Gastroesophageal sphincter (tissue), 4 donors: ENCODE measurements at regions not wholly inside any gene's neighbourhood (a gene's known extent, or its start where the extent isn't known, plus 50 kb on each side); places are given as distances from the start of the nearest gene placed in this dataset.
A peak's percentile ranks its signal among the peaks of the same experiment; 100 is the strongest.

Experiments used
- ATAC-seq: fragments of 150-250 bp; one replicate; pipeline ENCODE4 v1.9.1; 2016; ENCODE audit warnings: mild to moderate bottlenecking, moderate library complexity
- H3K27ac ChIP-seq, 4 donors: fragments of 200-600 bp; sonication (generic) in 3 of 4; 1 replicate in 3 of 4; 2 replicates in 1 of 4; pipeline ENCODE4 v1.5.1; 2016 to 2019
- H3K27me3 ChIP-seq: fragments of 200-600 bp; sonication (generic); one replicate; pipeline ENCODE4 v1.5.1; 2019
- H3K36me3 ChIP-seq, 2 donors: fragments of 200-600 bp; sonication (generic); one replicate each; pipeline ENCODE4 v1.5.1; 2019; ENCODE audit warnings: control low read depth in 1 of 2
- H3K4me1 ChIP-seq, 3 donors: fragments of 200-600 bp; sonication (generic); 1 replicate in 2 of 3; 2 replicates in 1 of 3; pipeline ENCODE4 v1.5.1; 2016 to 2019; ENCODE audit warnings: control low read depth in 2 of 3
- H3K4me3 ChIP-seq, 2 donors: fragments of 200-600 bp; sonication (generic); one replicate each; pipeline ENCODE4 v1.5.1; 2019; ENCODE audit warnings: mild to moderate bottlenecking in 1 of 2, moderate library complexity in 1 of 2
- H3K9me3 ChIP-seq, 3 donors: fragments of 200-600 bp; sonication (generic); one replicate each; pipeline ENCODE4 v1.5.1; 2017 to 2019; ENCODE audit warnings: control low read depth in 2 of 3
- CTCF ChIP-seq, 4 experiments: fragments of 200-600 bp in 2 of 4; fragments of 450-650 bp in 2 of 4; sonication (generic) in 1 of 4; IDR thresholded peaks; one replicate each; pipeline ENCODE4 v1.5.1; 2017 to 2019; ENCODE audit warnings: antibody characterized with exemption in 4 of 4, mild to moderate bottlenecking in 2 of 4, moderate library complexity in 2 of 4
- EP300 ChIP-seq: sonication (generic); formaldehyde crosslinking; IDR thresholded peaks from one replicate; pipeline ENCODE4 v1.6.1; 2017; ENCODE audit warnings: antibody characterized with exemption, mild to moderate bottlenecking
- POLR2A ChIP-seq, 2 donors: fragments of 450-650 bp; IDR thresholded peaks; one replicate each; pipeline ENCODE4 v1.6.1; 2017; ENCODE audit warnings: antibody characterized with exemption in 2 of 2, mild to moderate bottlenecking in 2 of 2, moderate library complexity in 1 of 2
- POLR2AphosphoS5 ChIP-seq: sonication (generic); formaldehyde crosslinking; IDR thresholded peaks from one replicate; pipeline ENCODE4 v1.6.1; 2017; ENCODE audit warnings: antibody characterized with exemption
- WGBS, 2 donors: methylation state at CpG; one replicate each; pipeline ENCODE4 v1.1.5; 2018; ENCODE audit warnings: low coverage in 1 of 2; 5-methylcytosine and 5-hydroxymethylcytosine counted together

- Histone ChIP-seq H3K27me3 (no peaks in the 10 kb centered on the region), H3K9me3 (no peaks in the 10 kb centered on the region), H3K4me3 (no peak overlapping the region), H3K27ac (no peak overlapping the region), H3K36me3 (no peaks in the 10 kb centered on the region), H3K4me1 (no peaks in the 10 kb centered on the region)
- 91 to 97% methylated on average over 4 to 9 of the region's 9 CpGs for WGBS, 2 donors
- no peak for ATAC-seq
- TF ChIP-seq CTCF (IDR thresholded peaks at IDR 0.05): no peak
- no peak for TF ChIP-seq POLR2AphosphoS5
- TF ChIP-seq POLR2A (IDR thresholded peaks at IDR 0.05): no peak
- no peak for TF ChIP-seq EP300
Observed at GRCh38 chr9:107559494-107560086, 70.0 kb upstream of the KLF4 start.

DNA sequence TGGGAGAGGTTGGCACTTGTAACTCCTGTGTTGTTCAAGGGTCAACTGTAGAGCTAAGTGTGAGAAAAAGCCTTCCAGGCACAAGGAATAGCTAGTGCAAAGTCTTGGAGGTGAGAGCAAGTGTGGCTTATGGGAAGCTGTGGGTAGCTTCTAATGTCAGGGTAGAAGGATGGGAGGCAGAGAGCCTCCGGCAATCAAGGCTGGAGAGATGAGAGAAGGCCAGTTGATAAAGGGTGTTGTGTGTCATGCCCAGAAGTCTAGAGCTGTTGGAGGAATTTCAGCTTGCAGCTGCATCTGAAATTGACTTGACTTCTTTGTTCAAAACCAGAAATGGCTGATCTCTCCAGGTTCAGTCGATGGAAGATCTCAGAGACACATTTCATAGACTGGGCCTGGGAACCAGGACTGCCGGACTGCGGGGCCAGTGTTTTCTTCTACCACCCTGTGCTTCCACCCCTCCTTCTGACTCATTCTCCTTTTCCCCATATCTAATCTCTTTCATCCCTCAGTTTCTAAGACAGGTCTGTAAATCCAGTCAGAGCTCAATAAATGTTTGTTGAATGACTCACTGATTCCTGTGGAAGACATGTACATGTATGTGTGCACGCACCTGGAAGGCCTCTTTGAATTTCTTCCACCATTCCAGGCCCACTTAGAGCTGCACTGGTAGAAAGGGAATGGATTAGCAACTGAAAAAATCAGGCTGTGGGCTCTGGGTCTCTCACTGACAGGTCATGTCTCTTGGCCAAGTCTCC lies 67.8 kb upstream of the KLF4 start:
- ATAC-seq: no peak

GRCh38 chr9:107554636-107555035 lies 65.1 kb upstream of the KLF4 start:
- H3K9me3 ChIP-seq: no peaks in the 10 kb centered on the region
- no peak for ATAC-seq
- no peak overlapping the region for H3K4me3 ChIP-seq
- H3K27ac ChIP-seq: no peak overlapping the region
- H3K36me3 ChIP-seq: no peaks in the 10 kb centered on the region
- WGBS, 2 donors: 93% methylated on average over 3 of the region's 8 CpGs; no CpG with 5 or more reads in 1 of the 2 donors
- H3K4me1 ChIP-seq: no peaks in the 10 kb centered on the region
- TF ChIP-seq POLR2A (IDR thresholded peaks at IDR 0.05): no peak
- TF ChIP-seq POLR2AphosphoS5: no peak
- no peak for TF ChIP-seq CTCF (IDR thresholded peaks at IDR 0.05)
- TF ChIP-seq EP300: no peak
- no peaks in the 10 kb centered on the region for H3K27me3 ChIP-seq

More for the DNA sequence above, 67.8 kb upstream of the KLF4 start:
- TF ChIP-seq POLR2AphosphoS5: no peak
- no peak for TF ChIP-seq CTCF (IDR thresholded peaks at IDR 0.05)
- TF ChIP-seq EP300: no peak
- TF ChIP-seq POLR2A (IDR thresholded peaks at IDR 0.05): no peak
- H3K4me3 ChIP-seq: no peak overlapping the region
- 74 to 97% methylated on average over 5 of the region's 5 CpGs for WGBS, 2 donors
- no peaks in the 10 kb centered on the region for H3K27me3 ChIP-seq
- H3K9me3 ChIP-seq: no peaks in the 10 kb centered on the region
- no peaks in the 10 kb centered on the region for H3K4me1 ChIP-seq
- H3K27ac ChIP-seq: no peak overlapping the region
- H3K36me3 ChIP-seq: no peaks in the 10 kb centered on the region

DNA sequence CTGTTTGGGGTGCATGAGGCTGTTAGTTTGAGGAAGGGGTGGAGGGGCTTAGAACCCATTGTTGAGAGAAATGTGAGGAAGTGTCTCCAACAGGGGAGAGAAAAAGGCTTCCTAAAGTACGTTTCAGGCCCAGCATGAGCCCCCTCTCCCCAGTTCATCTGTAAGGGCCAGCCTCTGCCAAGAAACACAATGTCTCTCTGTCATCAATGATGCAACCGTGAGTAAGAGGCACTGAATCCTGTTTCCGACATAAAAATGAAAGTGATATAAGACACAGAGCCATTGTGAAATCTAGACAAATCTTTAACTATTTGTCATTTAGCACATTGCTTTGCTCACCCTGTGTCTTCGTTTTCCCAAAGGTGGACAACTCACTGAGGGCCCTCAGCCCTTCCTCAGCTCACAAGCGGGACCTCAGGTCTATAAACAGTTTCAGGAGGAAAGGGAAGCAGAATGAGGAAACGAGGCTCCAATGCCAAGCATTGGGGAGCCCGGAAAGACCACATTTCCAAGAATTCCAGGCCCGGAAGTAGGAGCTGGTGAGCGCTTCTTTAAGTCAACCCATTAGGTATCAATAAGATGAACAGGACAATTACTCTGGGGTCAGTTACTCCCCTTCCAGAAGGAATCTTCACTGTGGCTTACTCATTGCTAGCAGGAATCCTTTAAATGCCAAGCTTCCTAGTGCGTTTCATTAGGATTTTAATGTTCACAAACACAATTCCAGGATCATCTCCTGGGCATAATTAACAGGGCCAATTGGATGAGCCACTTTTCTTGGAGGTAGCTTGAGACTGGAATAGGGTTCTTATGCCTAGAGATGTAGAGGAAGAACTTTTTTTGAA lies 59.0 kb upstream of the KLF4 start:
- Histone ChIP-seq H3K4me1 (peaks cover 0 to 19% (median 9%) of the 10 kb centered on the region in 3 donors), H3K27me3 (no peaks in the 10 kb centered on the region), H3K27ac (peak overlapping the region in 3 of 4 donors; percentile 60 to 63 (median 60)), H3K36me3 (no peaks in the 10 kb centered on the region), H3K9me3 (no peaks in the 10 kb centered on the region), H3K4me3 (peak overlapping the region in 1 of 2 donors; percentile 6)
- TF ChIP-seq POLR2A (IDR thresholded peaks at IDR 0.05): no peak
- TF ChIP-seq POLR2AphosphoS5: peak; percentile 75
- TF ChIP-seq EP300: no peak
- ATAC-seq: peak; percentile 93
- WGBS, 2 donors: 50 to 51% methylated on average over 4 to 10 of the region's 10 CpGs

DNA sequence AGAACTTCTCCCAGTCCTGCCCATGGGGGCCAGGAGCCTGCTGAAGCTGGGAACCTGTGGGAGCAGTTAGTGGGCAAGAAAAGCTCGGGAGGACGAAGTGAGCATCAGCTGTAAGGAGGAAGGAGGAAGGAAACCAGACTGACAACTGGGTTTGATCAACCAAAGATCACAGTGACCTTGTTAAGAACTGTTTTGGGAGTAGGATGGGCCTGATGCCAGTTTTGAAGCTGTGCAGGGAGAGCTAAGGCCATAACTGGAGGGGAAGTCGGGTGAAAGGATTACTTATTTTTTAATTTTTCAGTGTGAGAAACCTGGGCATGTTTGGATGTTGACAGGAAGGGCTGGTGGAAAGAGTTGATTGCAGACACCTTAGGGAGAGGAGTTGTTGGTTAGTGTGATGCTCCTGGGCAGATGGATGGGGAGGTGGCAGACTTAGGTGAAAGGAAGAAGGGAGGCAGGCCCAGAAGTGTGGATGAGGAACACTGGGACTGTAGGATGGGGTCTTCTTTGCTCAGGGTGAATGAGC lies 58.3 kb upstream of the KLF4 start:
- Histone ChIP-seq H3K27me3 (no peaks in the 10 kb centered on the region), H3K4me1 (peaks cover 0 to 19% (median 9%) of the 10 kb centered on the region in 3 donors), H3K27ac (peak overlapping the region in 3 of 4 donors; percentile 60 to 63 (median 60)), H3K9me3 (no peaks in the 10 kb centered on the region), H3K36me3 (no peaks in the 10 kb centered on the region), H3K4me3 (no peak overlapping the region)
- WGBS, 2 donors: 51 to 64% methylated on average over 1 to 3 of the region's 3 CpGs
- TF ChIP-seq CTCF (IDR thresholded peaks at IDR 0.05) (no peak), EP300 (no peak), POLR2A (IDR thresholded peaks at IDR 0.05) (no peak), POLR2AphosphoS5 (no peak)
- peak; percentile 17 for ATAC-seq
